NT2/D1 (cell line): ENCODE measurements at regions not wholly inside any gene's neighbourhood (a gene's known extent, or its start where the extent isn't known, plus 50 kb on each side); places are given as distances from the start of the nearest gene placed in this dataset.

Experiments used
- SUZ12 ChIP-seq: IDR thresholded peaks from 2 replicates; pipeline ENCODE4 v1.6.1; 2011; ENCODE audit not compliant: insufficient read length, insufficient read depth; ENCODE audit errors: extremely low read depth
- YY1 ChIP-seq: IDR thresholded peaks from 2 replicates; pipeline ENCODE4 v1.6.1; 2011; ENCODE audit not compliant: insufficient read length, insufficient read depth
- ZNF274 ChIP-seq: IDR thresholded peaks from 2 replicates; pipeline ENCODE4 v1.6.1; 2011; ENCODE audit warnings: mild to moderate bottlenecking, low read depth, low read length

GRCh38 chr18:22489704-22490103, 72.0 kb upstream of the CTAGE1 start:
- TF ChIP-seq ZNF274 (no peak), YY1 (no peak), SUZ12 (no peak)
